HG02885 (cell line): ENCODE measurements at regions not wholly inside any gene's neighbourhood (a gene's known extent, or its start where the extent isn't known, plus 50 kb on each side); places are given as distances from the start of the nearest gene placed in this dataset.
A peak's percentile ranks its signal among the peaks of the same experiment; 100 is the strongest.
"Not testable (repeated sequence)": the region's sequence is repeated elsewhere in the genome, so short reads cannot be mapped to it uniquely, and the experiment has no call there.

Experiments
- ATAC-seq: cut with Tn5 transposase; IDR thresholded peaks from one replicate; pipeline ENCODE4 v1.9.1; 2021; ENCODE audit warnings: mild to moderate bottlenecking; ENCODE audit not compliant: unreplicated experiment, poor library complexity

DNA sequence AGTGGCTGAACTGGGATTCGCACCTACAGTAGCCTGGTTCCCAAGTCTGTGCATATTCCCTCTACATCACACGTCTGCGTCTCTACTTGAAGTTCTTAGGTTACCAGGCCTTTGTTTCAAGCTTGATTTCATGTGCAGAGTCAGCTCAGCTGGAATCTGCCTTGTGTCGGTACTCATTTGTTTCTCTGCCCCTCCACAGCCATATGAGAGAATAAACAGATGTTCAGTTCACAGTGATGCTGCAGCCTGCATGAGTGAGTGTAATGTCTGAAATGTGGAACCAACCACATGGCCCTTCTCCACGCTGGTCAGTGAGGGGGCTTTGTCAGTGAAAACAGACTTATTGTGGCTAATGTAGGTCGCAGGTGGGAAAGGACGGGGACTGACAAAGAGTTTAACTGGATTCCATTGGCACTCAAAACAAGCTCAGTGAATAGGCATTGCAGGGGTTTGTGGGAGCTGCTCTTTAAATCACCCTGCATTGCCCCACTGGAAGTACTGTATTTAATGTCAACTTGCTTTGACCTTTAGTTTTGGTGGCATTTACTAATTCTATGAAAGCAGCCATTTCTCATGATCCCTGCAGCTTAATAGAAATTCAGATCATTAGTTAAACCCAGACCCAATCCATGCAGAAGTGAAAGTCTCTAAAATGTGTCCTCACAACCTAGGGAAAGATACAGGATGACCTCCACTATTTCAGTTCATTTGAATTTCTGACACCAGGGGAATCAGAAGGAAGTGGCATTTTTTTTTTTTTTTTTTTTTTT is 136.4 kb upstream of the FAM78B start:
- ATAC-seq, result no peak

DNA sequence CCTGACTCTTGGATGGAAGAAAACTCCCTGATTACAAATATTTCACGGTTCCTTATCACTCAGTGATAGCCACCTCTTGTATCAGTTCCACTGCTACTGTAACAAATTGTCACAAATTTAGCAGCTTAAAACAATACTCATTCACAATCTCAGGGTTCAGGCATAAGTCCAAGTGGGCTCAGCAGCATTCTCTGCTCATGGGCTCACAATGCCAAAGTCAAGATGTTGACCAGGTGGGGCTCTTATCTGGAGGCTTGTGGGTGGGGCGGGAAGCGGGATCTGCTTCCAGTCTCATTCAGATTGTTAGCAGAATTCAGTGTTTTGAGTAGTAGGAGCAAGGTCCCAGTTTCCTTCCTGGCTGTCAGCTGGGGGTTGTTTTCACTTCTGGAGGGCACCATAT is 137.3 kb upstream of the FAM78B start:
- ATAC-seq, result no peak

GRCh38 chr1:166305371-166305770 is 138.6 kb upstream of the FAM78B start:
- no peak for ATAC-seq

DNA sequence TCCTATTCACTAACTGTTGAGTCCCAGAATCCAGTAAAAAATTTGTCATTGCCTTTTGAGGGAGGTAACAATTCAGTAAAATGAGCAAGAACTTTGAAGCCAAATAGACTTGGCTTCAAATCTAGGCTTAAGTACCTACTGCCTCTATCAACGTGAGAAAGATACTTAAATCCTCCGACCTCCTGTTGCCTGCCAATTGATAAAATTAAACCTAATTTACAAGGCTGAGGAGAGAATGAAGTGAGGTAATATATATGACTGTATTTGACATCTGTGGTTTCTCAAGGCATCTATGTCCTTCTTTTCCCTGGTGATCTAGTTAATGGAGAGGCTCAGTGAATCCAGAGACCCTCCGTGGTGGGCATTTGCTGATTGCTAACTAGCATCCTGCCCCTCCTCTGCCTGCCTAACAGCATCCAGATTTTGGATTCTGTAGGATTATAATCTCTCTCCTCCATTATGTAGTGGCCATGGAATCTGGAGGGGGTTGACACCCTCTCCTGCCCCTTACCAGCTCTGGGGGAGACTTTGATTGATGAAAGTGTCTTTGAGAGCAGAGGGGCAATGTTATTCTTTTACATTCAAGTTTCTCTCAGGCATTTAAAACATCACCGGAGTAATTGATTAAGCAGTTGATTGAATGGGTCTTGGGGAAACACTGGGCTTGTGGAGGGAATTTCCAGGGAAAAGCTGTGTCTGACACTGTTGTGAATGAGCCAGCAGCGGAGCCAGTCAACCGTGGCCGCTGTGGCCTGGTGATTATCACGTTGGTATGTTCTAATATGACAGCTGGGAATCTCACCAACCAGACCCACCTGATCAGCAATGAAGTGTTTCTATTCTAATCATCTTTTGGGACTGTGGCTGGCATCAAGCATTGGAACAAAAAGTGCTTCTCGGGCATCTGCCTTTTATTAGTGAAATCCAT is 140.7 kb upstream of the FAM78B start:
- ATAC-seq, result no peak

- not testable (repeated sequence) for ATAC-seq
Observed at GRCh38 chr1:166316306-166316705, 149.5 kb upstream of the FAM78B start.

DNA sequence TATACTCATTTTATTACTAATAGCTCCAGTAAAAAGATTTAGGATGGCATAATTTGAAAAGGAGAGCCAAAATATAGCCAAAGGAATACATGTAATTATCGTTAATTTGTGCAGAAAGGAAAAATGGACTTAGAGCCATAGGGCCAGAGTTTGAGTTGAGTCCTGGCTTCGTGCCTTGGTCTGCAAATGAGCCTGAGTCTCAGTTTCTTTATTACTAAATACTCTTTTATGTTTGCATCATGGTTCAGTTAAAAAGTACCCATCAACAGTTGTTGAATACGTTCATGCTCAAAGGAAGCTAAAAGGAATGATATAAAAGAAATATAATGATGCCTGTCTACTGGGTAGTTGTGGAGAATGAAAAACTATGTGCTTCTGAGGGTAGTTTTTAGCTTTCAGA is 155.7 kb upstream of the FAM78B start:
- ATAC-seq, result peak; percentile 65

DNA sequence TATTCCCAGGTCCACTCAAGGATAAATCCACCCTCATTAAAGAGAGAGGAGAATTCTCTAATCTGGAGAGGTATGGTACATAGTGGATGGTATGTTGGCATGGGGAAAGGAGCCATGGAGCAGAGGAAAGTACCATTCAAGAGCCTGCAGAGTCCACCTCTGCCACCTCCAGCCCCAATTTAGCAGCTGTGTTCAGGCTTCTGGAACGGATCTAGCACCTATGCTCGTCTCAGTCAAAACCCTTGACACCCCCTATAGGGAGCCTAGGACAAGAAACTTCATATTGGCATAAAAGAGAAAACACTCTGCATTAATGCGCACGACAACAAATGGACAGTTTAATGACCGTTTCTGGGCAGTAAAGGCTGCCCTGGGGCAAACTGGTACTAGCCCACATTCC is 161.1 kb upstream of the FAM78B start:
- no peak for ATAC-seq

- ATAC-seq, result no peak
Observed at GRCh38 chr1:166328956-166329355, 162.2 kb upstream of the FAM78B start.

DNA sequence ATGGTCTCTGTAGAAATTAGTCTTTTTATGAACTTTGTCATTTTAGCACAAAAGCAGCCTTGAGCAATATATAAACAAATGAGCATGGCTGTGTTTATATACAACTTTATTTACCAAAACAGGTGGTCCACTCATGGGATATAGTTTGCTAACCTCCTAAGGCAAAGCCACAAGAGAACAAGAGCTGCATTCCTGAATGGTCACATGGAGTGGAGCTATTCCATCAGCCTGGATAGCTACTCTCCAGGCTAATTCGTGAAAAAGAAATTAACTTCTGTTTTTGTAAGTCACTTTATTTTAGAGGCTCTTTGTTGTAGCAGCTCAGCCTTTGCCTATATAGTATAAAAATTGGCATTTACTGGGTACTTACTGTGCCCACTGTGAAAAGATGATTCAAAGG is 163.3 kb upstream of the FAM78B start:
- no peak for ATAC-seq

- no peak for ATAC-seq
Observed at GRCh38 chr1:166338105-166338504, 171.3 kb upstream of the FAM78B start.

DNA sequence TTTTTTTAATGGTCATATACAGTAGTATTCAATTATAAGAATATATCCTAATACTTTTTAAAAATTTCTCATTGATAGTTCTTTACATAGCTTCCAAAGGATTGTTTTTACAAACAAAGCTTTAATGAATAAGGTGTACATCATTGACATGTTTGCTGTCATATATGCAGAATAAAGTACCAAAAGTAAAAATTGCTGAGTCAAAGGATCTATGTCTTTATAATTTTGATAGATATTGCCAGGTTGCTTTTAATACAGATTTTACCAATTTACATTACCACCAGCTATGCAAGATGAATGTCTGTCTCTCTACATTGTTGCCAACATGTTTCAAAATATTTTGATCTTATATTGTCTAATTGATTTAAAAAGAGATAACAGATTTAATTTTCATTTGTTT is 173.9 kb upstream of the FAM78B start:
- ATAC-seq, result no peak

DNA sequence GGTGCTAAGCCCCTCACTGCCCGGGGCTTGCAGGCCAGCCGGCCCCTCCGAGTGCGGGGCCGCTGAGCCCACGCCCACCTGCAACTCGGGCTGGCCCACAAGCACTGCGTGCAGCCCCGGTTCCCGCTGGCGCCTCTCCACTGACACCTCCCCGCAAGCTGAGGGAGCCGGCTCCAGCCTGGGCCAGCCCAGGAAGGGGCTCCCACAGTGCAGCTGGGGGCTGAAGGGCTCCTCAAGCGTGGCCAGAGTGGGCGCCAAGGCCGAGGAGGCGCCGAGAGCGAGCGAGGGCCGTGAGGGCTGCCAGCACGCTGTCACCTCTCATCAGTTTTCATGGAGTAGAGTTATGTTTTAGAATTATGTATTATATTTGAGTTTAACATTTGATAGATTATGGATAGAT is 176.5 kb upstream of the FAM78B start:
- ATAC-seq, result no peak

DNA sequence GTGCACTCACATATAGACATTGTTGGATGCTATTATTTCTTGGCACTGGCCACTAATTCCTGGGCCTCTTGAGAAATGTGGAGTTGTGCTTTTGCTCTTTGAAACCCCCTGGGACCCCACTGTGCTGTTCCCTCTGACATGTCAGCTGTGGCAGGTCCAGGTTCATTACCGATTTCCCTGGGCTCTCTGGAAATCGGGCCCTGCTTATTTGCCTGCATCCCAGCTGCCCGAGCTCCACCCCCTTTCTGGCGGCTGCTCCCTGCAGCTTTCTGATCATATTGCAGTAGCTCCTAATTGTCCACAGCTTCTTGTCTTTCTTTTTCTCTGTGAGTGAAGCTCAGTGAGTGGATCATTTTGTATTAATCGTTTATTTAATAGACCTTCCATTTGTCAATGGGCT is 183.7 kb upstream of the FAM78B start:
- no peak for ATAC-seq

DNA sequence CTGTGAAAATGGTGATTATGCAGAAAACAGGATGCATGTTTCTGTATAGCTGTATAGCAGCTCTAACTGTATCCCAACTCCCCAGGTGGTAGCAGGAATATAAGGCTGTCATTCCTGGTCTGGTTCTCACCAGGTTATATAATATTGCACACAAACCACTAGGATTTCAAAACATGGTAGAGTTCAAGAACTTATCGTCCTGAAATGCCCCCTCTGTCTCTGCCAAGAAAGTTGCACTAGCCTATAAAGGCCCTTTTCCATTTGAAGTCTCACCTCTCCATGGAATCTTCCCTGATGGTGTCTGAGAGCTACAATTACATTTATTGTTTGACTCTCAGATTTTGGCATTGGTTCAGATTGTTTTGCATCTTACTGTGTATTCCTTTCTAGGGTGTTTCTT is 184.9 kb upstream of the FAM78B start:
- no peak for ATAC-seq

- no peak for ATAC-seq
Observed at GRCh38 chr1:166353213-166353612, 186.4 kb upstream of the FAM78B start.

DNA sequence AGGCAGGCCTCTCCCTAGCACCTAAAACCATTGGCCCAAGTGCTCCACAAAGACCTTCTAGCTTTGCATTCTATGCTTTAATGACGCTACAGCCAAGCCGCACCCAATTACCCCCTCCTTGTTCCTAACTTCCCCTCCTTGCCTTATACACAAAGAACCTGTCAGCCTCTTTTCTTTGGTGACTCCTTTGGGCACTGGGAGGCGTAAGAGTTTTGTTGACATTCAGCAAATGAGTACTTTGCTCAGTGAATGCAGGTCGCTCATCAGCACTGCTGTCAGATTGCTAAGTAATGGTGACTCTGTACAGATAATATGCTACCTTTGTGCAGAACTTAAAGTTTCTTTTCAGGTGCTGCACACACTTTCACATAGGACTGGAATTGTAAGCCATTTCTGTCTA is 187.6 kb upstream of the FAM78B start:
- no peak for ATAC-seq

GRCh38 chr1:166365081-166365480 is 198.3 kb upstream of the FAM78B start:
- ATAC-seq, result no peak

- no peak for ATAC-seq
Observed at GRCh38 chr1:166368030-166368429, 201.2 kb upstream of the FAM78B start.

GRCh38 chr1:166377896-166378295 is 211.1 kb upstream of the FAM78B start:
- no peak for ATAC-seq

- ATAC-seq, result no peak
Observed at GRCh38 chr1:166378805-166379204, 212.0 kb upstream of the FAM78B start.

GRCh38 chr1:166379447-166379846 is 212.6 kb upstream of the FAM78B start:
- no peak for ATAC-seq

DNA sequence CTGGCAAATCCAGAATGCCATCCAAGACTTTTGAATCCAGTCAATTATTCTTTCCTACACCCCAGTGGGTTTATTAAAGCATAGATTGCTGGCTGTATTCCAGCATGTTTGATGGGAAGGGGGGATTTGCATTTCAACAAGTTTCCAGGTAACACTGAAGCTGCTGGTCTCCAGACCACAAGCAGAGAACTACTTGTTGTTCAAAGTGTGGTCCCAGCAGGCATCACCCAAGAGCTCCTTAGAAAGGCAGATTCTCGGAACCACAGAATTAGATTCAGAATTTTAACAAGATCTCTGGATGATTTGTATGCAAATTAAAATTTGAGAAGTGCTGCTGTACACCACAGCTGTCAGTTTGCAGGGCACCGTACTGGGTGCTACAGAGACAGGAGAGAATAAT is 216.3 kb upstream of the FAM78B start:
- ATAC-seq, result no peak
